Thyroid gland (tissue), 4 donors: ENCODE measurements at regions not wholly inside any gene's neighbourhood (a gene's known extent, or its start where the extent isn't known, plus 50 kb on each side); places are given as distances from the start of the nearest gene placed in this dataset.

ENCODE experiments used
- DNase-seq, 2 donors: peaks; one replicate each; pipeline ENCODE4 v3.0.0-alpha.2; 2019
- H3K27ac ChIP-seq, 3 donors: fragments of 200-600 bp; sonication (generic); 1 replicate in 2 of 3; 2 replicates in 1 of 3; pipeline ENCODE4 v1.5.1; 2016 to 2019; ENCODE audit warnings: mild to moderate bottlenecking in 1 of 3, moderate library complexity in 1 of 3
- H3K27me3 ChIP-seq: fragments of 200-600 bp; sonication (generic); one replicate; pipeline ENCODE4 v1.5.1; 2019
- H3K36me3 ChIP-seq, 2 donors: fragments of 200-600 bp; sonication (generic); one replicate each; pipeline ENCODE4 v1.5.1; 2016 to 2019
- H3K4me1 ChIP-seq, 2 donors: fragments of 200-600 bp; sonication (generic); one replicate each; pipeline ENCODE4 v1.5.1; 2017 to 2019
- H3K4me3 ChIP-seq, 3 donors: fragments of 200-600 bp; sonication (generic); replicated peaks in 1 of 3; 1 replicate in 2 of 3; 2 replicates in 1 of 3; pipeline ENCODE4 v1.5.1; 2016; ENCODE audit warnings: mild to moderate bottlenecking in 1 of 3
- H3K9me3 ChIP-seq: fragments of 200-600 bp; sonication (generic); one replicate; pipeline ENCODE4 v1.5.1; 2017
- POLR2A ChIP-seq, 2 donors: fragments of 450-650 bp; IDR thresholded peaks; one replicate each; pipeline ENCODE4 v1.6.1; 2017; ENCODE audit warnings: antibody characterized with exemption in 2 of 2, mild to moderate bottlenecking in 2 of 2, moderate library complexity in 1 of 2
- WGBS, 2 donors: methylation state at CpG; one replicate each; pipeline ENCODE4 v1.1.5; 2017; 5-methylcytosine and 5-hydroxymethylcytosine counted together
- intact Hi-C: fragments of 100-400 bp; cut with DNase I; formaldehyde crosslinking; loops from one replicate; pipeline ENCODE4 v1.15.1; 2023
- TF ChIP-seq, protein P1 (sequence below), 6 experiments: fragments of 200-600 bp in 3 of 6; fragments of 450-650 bp in 3 of 6; sonication (generic) in 3 of 6; IDR thresholded peaks; one replicate each; pipeline ENCODE4 v1.5.1; 2016 to 2019; ENCODE audit warnings: antibody characterized with exemption in 6 of 6, mild to moderate bottlenecking in 2 of 6, inconsistent platforms in 1 of 6, moderate library complexity in 1 of 6

DNA sequence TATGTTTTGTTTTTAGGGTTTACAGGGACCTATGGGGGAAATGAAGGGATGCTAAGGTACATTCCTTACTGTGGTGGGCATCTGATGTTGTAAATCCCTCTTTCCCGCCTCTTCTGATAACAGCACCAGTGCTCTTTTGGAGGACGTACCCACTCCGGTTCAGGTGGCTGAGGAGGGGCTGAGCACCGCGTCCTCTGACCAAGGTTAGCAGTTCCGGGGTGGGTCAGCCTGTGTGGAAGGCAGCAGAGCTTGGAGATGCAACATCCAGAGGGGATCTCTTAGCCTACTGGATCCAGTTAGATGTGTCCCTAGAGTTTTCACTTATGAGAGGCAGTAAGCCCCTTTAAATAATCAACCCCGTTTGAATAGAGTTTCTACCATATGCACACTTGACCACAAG lies 135.3 kb upstream of the KCNG1 start:
- intact Hi-C loops: no loop called here
- Histone ChIP-seq H3K4me3 (no peak overlapping the region), H3K9me3 (no peaks in the 10 kb centered on the region), H3K27me3 (no peaks in the 10 kb centered on the region), H3K36me3 (no peaks in the 10 kb centered on the region), H3K4me1 (no peaks in the 10 kb centered on the region), H3K27ac (no peak overlapping the region)
- TF ChIP-seq, protein P1, sequence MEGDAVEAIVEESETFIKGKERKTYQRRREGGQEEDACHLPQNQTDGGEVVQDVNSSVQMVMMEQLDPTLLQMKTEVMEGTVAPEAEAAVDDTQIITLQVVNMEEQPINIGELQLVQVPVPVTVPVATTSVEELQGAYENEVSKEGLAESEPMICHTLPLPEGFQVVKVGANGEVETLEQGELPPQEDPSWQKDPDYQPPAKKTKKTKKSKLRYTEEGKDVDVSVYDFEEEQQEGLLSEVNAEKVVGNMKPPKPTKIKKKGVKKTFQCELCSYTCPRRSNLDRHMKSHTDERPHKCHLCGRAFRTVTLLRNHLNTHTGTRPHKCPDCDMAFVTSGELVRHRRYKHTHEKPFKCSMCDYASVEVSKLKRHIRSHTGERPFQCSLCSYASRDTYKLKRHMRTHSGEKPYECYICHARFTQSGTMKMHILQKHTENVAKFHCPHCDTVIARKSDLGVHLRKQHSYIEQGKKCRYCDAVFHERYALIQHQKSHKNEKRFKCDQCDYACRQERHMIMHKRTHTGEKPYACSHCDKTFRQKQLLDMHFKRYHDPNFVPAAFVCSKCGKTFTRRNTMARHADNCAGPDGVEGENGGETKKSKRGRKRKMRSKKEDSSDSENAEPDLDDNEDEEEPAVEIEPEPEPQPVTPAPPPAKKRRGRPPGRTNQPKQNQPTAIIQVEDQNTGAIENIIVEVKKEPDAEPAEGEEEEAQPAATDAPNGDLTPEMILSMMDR (IDR thresholded peaks at IDR 0.05): no peak
- no peak for TF ChIP-seq POLR2A (IDR thresholded peaks at IDR 0.05)
- WGBS, 2 donors: 59 to 61% methylated on average over 7 of the region's 7 CpGs
- no peak for DNase-seq

DNA sequence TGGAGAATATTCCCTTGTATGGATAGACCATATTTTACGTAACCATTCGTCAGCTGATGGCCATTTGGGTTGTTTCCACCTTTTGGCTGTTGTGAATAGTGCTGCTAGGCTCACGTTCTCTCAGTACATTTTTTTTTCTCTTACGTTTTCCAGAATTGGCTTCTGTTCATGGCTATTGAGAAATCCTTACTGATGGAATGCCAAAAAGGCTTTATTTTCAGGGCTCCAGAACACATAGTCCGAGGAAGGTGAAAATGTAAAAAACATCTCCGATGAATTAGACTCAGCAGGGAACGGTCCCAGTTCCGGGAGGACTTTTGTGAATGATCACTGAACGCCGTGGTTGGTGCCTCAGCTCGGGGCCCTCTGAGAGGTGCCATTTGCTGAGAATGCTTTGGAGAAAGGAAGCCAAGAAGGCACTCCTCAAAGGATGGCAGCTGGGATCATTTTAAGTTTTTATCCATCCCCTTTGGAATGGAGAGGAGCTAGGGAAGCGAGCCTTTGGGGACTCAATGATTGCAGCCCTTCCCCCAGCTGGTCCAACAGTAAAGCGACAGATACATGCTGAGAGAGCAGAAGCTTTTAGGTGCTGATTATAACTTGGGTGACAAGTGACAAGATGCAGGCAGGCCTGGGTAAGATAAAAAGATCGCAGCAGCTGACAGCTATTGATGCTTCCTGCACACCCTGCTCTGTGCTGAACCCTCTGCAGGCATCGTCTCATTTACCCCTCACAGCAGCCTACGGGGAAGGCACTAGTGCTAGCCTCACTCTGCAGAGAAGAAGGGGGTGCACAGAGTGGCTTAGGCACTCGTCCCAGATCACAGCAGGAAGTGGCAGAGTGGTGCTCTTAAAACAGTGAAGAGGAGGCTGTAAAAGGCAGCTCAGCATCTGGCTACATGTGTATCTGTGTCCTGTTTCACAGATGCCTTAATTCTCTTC lies 133.4 kb upstream of the KCNG1 start:
- no peaks in the 10 kb centered on the region for H3K27me3 ChIP-seq
- no peak for DNase-seq
- no peak overlapping the region for H3K4me3 ChIP-seq
- no peak for TF ChIP-seq POLR2A (IDR thresholded peaks at IDR 0.05)
- no peak overlapping the region for H3K27ac ChIP-seq
- no peaks in the 10 kb centered on the region for H3K9me3 ChIP-seq
- intact Hi-C loops: no loop called here
- WGBS, 2 donors: 36 to 56% methylated on average over 17 of the region's 17 CpGs
- no peaks in the 10 kb centered on the region for H3K36me3 ChIP-seq
- no peaks in the 10 kb centered on the region for H3K4me1 ChIP-seq

DNA sequence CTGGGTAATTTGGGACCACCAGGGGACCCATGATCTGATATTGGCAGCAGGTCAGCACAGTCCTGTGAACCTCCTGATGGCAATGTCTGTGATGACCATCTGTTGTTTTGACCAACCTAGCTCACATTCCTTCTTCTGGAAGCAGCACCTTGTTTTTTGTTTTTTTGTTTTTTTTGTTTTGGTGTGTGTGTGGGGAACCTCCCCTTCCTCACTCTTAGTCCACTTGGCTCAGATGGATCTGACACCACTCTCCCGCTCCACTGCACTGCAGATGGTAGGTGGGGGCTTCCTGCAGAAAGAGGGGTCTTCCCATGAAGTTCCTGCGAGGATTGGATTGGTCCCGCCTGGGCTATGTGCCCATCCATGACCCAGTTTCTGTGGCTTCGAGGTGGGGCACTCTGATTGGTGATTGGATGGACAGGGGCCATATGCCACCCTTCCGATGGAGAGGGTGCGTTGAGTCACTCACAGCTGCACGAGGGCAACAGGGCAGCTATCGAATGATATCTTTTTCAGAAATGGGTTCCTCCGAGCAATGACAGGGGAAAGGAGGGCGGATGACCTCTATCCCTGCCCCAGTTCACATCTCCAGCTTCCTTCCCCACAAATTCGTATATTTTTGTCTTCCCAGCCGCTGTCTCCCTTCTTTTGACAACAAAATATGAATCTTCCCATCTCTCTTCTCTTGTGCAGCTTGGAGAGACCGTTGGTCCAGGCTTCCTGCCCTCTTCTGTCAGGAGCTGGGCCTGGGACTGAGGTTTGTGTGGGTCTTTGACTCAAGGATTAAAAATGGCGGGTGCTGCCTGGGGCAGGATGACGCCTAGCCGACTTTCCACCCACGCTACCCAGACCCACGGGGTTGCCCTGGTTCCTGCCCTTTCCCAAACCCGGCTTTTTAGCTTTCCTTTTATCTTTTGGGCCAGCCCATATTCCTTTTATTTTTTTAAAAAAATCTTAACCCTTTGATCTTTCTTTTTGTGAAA lies 132.1 kb upstream of the KCNG1 start:
- H3K4me3 ChIP-seq: no peak overlapping the region
- no peaks in the 10 kb centered on the region for H3K27me3 ChIP-seq
- no peak for DNase-seq
- TF ChIP-seq, protein P1 (IDR thresholded peaks at IDR 0.05): no peak
- TF ChIP-seq POLR2A (IDR thresholded peaks at IDR 0.05): no peak
- no peaks in the 10 kb centered on the region for H3K36me3 ChIP-seq
- intact Hi-C loops: no loop called here
- H3K9me3 ChIP-seq: no peaks in the 10 kb centered on the region
- no peaks in the 10 kb centered on the region for H3K4me1 ChIP-seq
- H3K27ac ChIP-seq: no peak overlapping the region
- 86 to 90% methylated on average over 19 of the region's 19 CpGs for WGBS, 2 donors

DNA sequence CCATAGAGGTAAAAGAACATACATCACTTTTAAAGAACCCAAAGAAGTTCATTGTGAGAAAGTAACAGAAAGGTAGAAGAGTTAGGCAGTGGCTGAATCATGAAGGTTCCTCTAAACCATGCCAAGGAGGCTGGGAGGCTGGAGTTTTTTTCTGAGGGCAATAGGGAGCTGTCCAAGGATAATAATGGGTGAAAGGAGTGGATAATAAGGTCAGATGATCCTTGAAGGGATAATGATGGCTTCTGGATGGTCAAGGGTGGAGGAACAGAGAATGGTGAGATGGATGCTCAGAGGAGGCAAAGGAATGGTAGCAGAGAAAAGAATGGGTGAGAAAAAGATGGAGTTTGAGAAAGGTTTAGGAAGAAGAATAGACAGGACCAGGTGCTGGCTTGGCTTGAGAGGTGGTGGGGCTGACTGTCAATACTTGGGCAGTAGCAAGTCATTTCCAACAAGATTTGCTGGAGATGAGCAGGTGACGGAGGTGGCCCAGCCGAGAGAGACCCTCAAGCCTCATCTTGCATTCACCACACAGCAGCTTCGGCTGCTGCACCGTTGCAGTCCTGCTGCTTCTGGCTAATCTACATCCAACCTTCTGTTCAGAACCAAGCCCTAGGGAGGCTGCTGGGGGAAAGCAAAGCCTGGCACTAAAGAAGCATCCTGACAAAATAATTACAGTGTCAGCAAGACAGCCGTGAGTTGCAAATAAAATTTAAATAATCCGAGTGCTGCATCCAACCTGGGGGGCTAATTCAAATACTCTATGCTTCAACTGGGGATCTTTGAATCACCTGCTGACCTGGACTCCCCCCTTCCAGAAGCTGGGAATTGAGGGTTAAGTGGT lies 131.2 kb upstream of the KCNG1 start:
- no peak overlapping the region for H3K27ac ChIP-seq
- TF ChIP-seq, protein P1 (IDR thresholded peaks at IDR 0.05): no peak
- no peaks in the 10 kb centered on the region for H3K4me1 ChIP-seq
- no peaks in the 10 kb centered on the region for H3K9me3 ChIP-seq
- no peaks in the 10 kb centered on the region for H3K36me3 ChIP-seq
- no peak for DNase-seq
- no peaks in the 10 kb centered on the region for H3K27me3 ChIP-seq
- WGBS, 2 donors: 67 to 73% methylated on average over 6 of the region's 6 CpGs
- intact Hi-C loops: no loop called here
- no peak overlapping the region for H3K4me3 ChIP-seq

DNA sequence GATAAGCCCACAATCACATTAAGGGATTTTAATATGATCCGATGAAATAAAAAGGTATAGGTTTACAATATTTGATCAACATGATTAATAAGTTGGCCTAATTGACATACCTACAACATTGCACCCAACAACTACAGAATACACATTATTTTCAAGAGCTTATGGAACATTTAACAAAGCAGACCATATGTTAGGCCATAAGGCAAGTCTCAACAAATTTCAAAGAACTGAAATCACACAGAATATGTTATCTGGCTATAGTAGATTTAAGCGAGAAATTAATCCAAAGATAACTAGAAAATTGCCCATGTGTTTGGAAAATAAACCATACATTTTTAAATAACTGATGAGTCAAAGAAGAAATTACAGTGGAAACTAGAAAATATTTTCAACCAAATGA lies 126.0 kb upstream of the KCNG1 start:
- Histone ChIP-seq H3K27ac (no peak overlapping the region), H3K27me3 (no peaks in the 10 kb centered on the region), H3K36me3 (no peaks in the 10 kb centered on the region), H3K4me3 (no peak overlapping the region), H3K9me3 (no peaks in the 10 kb centered on the region), H3K4me1 (no peaks in the 10 kb centered on the region)
- WGBS, 2 donors: 92 to 93% methylated on average over 2 of the region's 2 CpGs
- TF ChIP-seq, protein P1 (IDR thresholded peaks at IDR 0.05): no peak
- TF ChIP-seq POLR2A (IDR thresholded peaks at IDR 0.05): no peak
- intact Hi-C loops: no loop called here
- DNase-seq: no peak
